Peyer's patch (tissue), 4 donors: ENCODE measurements at regions not wholly inside any gene's neighbourhood (a gene's known extent, or its start where the extent isn't known, plus 50 kb on each side); places are given as distances from the start of the nearest gene placed in this dataset.

ENCODE experiments used
- DNase-seq, 3 donors: peaks; one replicate each; pipeline ENCODE4 v3.0.0-alpha.2; 2017 to 2019
- H3K27ac ChIP-seq, 4 donors: fragments of 200-600 bp; sonication (generic); one replicate each; pipeline ENCODE4 v1.5.1; 2016 to 2019
- H3K27me3 ChIP-seq, 2 donors: fragments of 200-600 bp; sonication (generic); one replicate each; pipeline ENCODE4 v1.5.1; 2019
- H3K36me3 ChIP-seq, 3 donors: fragments of 200-600 bp; sonication (generic); one replicate each; pipeline ENCODE4 v1.5.1; 2016 to 2019
- H3K4me1 ChIP-seq, 4 donors: fragments of 200-600 bp; sonication (generic); one replicate each; pipeline ENCODE4 v1.5.1; 2016 to 2019
- H3K4me3 ChIP-seq, 4 donors: fragments of 200-600 bp; sonication (generic); 1 replicate in 3 of 4; 2 replicates in 1 of 4; pipeline ENCODE4 v1.5.1; 2016 to 2019; ENCODE audit warnings: mild to moderate bottlenecking in 1 of 4
- H3K9me3 ChIP-seq, 4 donors: fragments of 200-600 bp; sonication (generic); one replicate each; pipeline ENCODE4 v1.5.1; 2016 to 2019; ENCODE audit warnings: mild to moderate bottlenecking in 1 of 4
- CTCF ChIP-seq, 6 experiments: fragments of 450-650 bp in 4 of 6; fragments of 200-600 bp in 2 of 6; sonication (generic) in 1 of 6; IDR thresholded peaks; one replicate each; pipeline ENCODE4 v1.5.1; 2017 to 2019; ENCODE audit warnings: antibody characterized with exemption in 6 of 6, mild to moderate bottlenecking in 3 of 6, moderate library complexity in 1 of 6
- POLR2A ChIP-seq, 2 donors: fragments of 450-650 bp; IDR thresholded peaks; one replicate each; pipeline ENCODE4 v1.5.1; 2017; ENCODE audit warnings: antibody characterized with exemption in 2 of 2, mild to moderate bottlenecking in 2 of 2, moderate library complexity in 2 of 2

- no peaks in the 10 kb centered on the region for H3K27me3 ChIP-seq
- no peaks in the 10 kb centered on the region for H3K9me3 ChIP-seq
- no peak overlapping the region for H3K4me3 ChIP-seq
- no peaks in the 10 kb centered on the region for H3K4me1 ChIP-seq
- no peaks in the 10 kb centered on the region for H3K36me3 ChIP-seq
- no peak for DNase-seq
- TF ChIP-seq POLR2A (IDR thresholded peaks at IDR 0.05), result no peak
- no peak for TF ChIP-seq CTCF (IDR thresholded peaks at IDR 0.05)
- no peak overlapping the region for H3K27ac ChIP-seq
Measured at GRCh38 chr6:49155316-49155715, 307.7 kb downstream of the MMUT start.

- H3K27ac ChIP-seq, result no peak overlapping the region
- TF ChIP-seq POLR2A (IDR thresholded peaks at IDR 0.05), result no peak
- TF ChIP-seq CTCF (IDR thresholded peaks at IDR 0.05), result no peak
- no peak for DNase-seq
- H3K4me1 ChIP-seq, result no peaks in the 10 kb centered on the region
- no peaks in the 10 kb centered on the region for H3K27me3 ChIP-seq
- no peaks in the 10 kb centered on the region for H3K9me3 ChIP-seq
- no peaks in the 10 kb centered on the region for H3K36me3 ChIP-seq
- H3K4me3 ChIP-seq, result no peak overlapping the region
Measured at GRCh38 chr6:49151957-49152356, 311.1 kb downstream of the MMUT start.

- Histone ChIP-seq H3K9me3 (no peaks in the 10 kb centered on the region), H3K4me1 (no peaks in the 10 kb centered on the region), H3K27me3 (no peaks in the 10 kb centered on the region), H3K36me3 (no peaks in the 10 kb centered on the region), H3K27ac (no peak overlapping the region), H3K4me3 (no peak overlapping the region)
- no peak for DNase-seq
- TF ChIP-seq POLR2A (IDR thresholded peaks at IDR 0.05), result no peak
- no peak for TF ChIP-seq CTCF (IDR thresholded peaks at IDR 0.05)
Measured at GRCh38 chr6:49151461-49151860, 311.6 kb downstream of the MMUT start.

- no peak for TF ChIP-seq POLR2A (IDR thresholded peaks at IDR 0.05)
- TF ChIP-seq CTCF (IDR thresholded peaks at IDR 0.05), result no peak
- no peak for DNase-seq
Measured at GRCh38 chr6:49151033-49151432, 312.0 kb downstream of the MMUT start.

GRCh38 chr6:49145280-49145679, 317.8 kb downstream of the MMUT start:
- Histone ChIP-seq H3K27ac (no peak overlapping the region), H3K36me3 (no peaks in the 10 kb centered on the region), H3K27me3 (no peaks in the 10 kb centered on the region), H3K4me3 (no peak overlapping the region), H3K9me3 (no peaks in the 10 kb centered on the region), H3K4me1 (no peaks in the 10 kb centered on the region)
- TF ChIP-seq POLR2A (IDR thresholded peaks at IDR 0.05) (no peak), CTCF (IDR thresholded peaks at IDR 0.05) (no peak)
- no peak for DNase-seq

More at GRCh38 chr6:49151033-49151432, 312.0 kb downstream of the MMUT start:
- H3K27ac ChIP-seq, result no peak overlapping the region
- no peaks in the 10 kb centered on the region for H3K36me3 ChIP-seq
- no peaks in the 10 kb centered on the region for H3K27me3 ChIP-seq
- no peaks in the 10 kb centered on the region for H3K9me3 ChIP-seq
- no peak overlapping the region for H3K4me3 ChIP-seq
- H3K4me1 ChIP-seq, result no peaks in the 10 kb centered on the region
